OCI-LY1 (cell line): ENCODE measurements at regions not wholly inside any gene's neighbourhood (a gene's known extent, or its start where the extent isn't known, plus 50 kb on each side); places are given as distances from the start of the nearest gene placed in this dataset.

Experiments
- H2AFZ ChIP-seq: fragments of 200-600 bp; sonication (generic), shearing (Covaris generic); 2 replicates; pipeline ENCODE4 v1.6.0; 2014; ENCODE audit warnings: antibody characterized with exemption, mild to moderate bottlenecking, low read length
- H3F3A ChIP-seq: fragments of 200-600 bp; sonication (generic), shearing (Covaris generic); 2 replicates; pipeline ENCODE4 v1.6.0; 2014; ENCODE audit warnings: mild to moderate bottlenecking, antibody characterized with exemption, low read length, moderate library complexity; ENCODE audit not compliant: insufficient read depth
- H3K27ac ChIP-seq: fragments of 200-600 bp; sonication (generic); 2 replicates; pipeline ENCODE4 v1.5.1; 2014; ENCODE audit warnings: low read length, mixed run types, mild to moderate bottlenecking, low read depth; ENCODE audit not compliant: poor library complexity, severe bottlenecking
- H3K27me3 ChIP-seq: fragments of 200-600 bp; sonication (generic); 2 replicates; pipeline ENCODE4 v1.6.0; 2014; ENCODE audit warnings: antibody characterized with exemption, mild to moderate bottlenecking, low read length, moderate library complexity; ENCODE audit not compliant: insufficient read depth
- H3K36me3 ChIP-seq: fragments of 200-600 bp; sonication (generic); 2 replicates; pipeline ENCODE4 v1.6.1; 2014; ENCODE audit warnings: mild to moderate bottlenecking, antibody characterized with exemption, low read length, moderate library complexity, mixed read lengths; ENCODE audit not compliant: insufficient read depth
- H3K4me1 ChIP-seq: fragments of 200-600 bp; sonication (generic); 2 replicates; pipeline ENCODE4 v1.5.1; 2014; ENCODE audit warnings: mild to moderate bottlenecking, low read length, moderate library complexity; ENCODE audit not compliant: insufficient read depth, severe bottlenecking
- H3K4me2 ChIP-seq: fragments of 200-600 bp; sonication (generic), shearing (Covaris generic); 2 replicates; pipeline ENCODE4 v1.6.1; 2014; ENCODE audit warnings: low read length
- H3K4me3 ChIP-seq: fragments of 200-600 bp; sonication (generic); 2 replicates; pipeline ENCODE4 v1.5.1; 2014; ENCODE audit warnings: low read length, low read depth, mild to moderate bottlenecking, mixed read lengths; ENCODE audit not compliant: poor library complexity, severe bottlenecking
- H3K79me2 ChIP-seq: fragments of 200-600 bp; shearing (Covaris generic); 2 replicates; pipeline ENCODE4 v1.6.1; 2016; ENCODE audit warnings: mixed run types, low read length, mixed read lengths; ENCODE audit not compliant: insufficient read depth
- H3K9ac ChIP-seq: fragments of 200-600 bp; sonication (generic), shearing (Covaris generic); 2 replicates; pipeline ENCODE4 v1.6.1; 2014; ENCODE audit warnings: mild to moderate bottlenecking, low read length, mixed read lengths
- H3K9me2 ChIP-seq: fragments of 200-600 bp; sonication (generic), shearing (Covaris generic); 2 replicates; pipeline ENCODE4 v1.6.1; 2014; ENCODE audit warnings: low read depth, mild to moderate bottlenecking, low read length, mixed read lengths
- H3K9me3 ChIP-seq: fragments of 200-600 bp; shearing (Covaris generic); 2 replicates; pipeline ENCODE4 v1.6.1; 2014; ENCODE audit warnings: low read length, mixed read lengths
- H4K20me1 ChIP-seq: fragments of 200-600 bp; sonication (generic), shearing (Covaris generic); 2 replicates; pipeline ENCODE4 v1.6.0; 2016; ENCODE audit warnings: mild to moderate bottlenecking, low read length; ENCODE audit not compliant: insufficient read depth
- EZH2 ChIP-seq: fragments of 200-600 bp; sonication (generic), shearing (Covaris generic); IDR thresholded peaks from 2 replicates; pipeline ENCODE4 v1.8.0; 2017; ENCODE audit warnings: borderline replicate concordance, mixed run types, mild to moderate bottlenecking, antibody characterized with exemption, low read length, moderate library complexity, mixed read lengths
- TF ChIP-seq, protein P1 (sequence below): fragments of 200-600 bp; sonication (generic), shearing (Covaris generic); IDR thresholded peaks from 2 replicates; pipeline ENCODE4 v1.5.1; 2017; ENCODE audit warnings: mild to moderate bottlenecking, antibody characterized with exemption, low read length, moderate library complexity, mixed read lengths

DNA sequence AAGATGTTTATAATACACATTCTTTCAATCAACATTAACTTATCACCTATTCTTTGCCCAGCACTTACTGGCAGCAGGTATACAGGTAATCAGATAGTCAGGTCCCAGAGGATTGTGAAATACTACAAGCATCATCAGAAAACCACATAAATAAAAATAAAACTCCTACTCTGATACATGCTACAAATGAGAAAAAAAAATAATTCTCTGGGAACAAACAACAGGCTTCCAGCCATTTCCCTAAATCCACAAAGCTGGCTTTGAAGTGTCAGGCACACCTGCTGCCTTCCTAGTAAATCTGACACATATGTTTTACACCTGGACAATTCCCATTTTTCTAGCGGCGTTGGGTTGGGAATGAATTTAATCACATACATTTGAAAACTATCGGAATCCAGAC, 384.5 kb upstream of the CDH4 start:
- Histone ChIP-seq H3K9me2 (no peaks in the 10 kb centered on the region), H3F3A (no peaks in the 10 kb centered on the region), H3K4me1 (no peaks in the 10 kb centered on the region), H3K4me3 (no peak overlapping the region), H3K4me2 (no peak overlapping the region), H3K9me3 (no peaks in the 10 kb centered on the region), H2AFZ (no peak overlapping the region), H3K36me3 (no peaks in the 10 kb centered on the region), H3K9ac (no peak overlapping the region), H3K79me2 (no peaks in the 10 kb centered on the region), H4K20me1 (no peaks in the 10 kb centered on the region), H3K27me3 (no peaks in the 10 kb centered on the region), H3K27ac (no peak overlapping the region)
- TF ChIP-seq, protein P1, sequence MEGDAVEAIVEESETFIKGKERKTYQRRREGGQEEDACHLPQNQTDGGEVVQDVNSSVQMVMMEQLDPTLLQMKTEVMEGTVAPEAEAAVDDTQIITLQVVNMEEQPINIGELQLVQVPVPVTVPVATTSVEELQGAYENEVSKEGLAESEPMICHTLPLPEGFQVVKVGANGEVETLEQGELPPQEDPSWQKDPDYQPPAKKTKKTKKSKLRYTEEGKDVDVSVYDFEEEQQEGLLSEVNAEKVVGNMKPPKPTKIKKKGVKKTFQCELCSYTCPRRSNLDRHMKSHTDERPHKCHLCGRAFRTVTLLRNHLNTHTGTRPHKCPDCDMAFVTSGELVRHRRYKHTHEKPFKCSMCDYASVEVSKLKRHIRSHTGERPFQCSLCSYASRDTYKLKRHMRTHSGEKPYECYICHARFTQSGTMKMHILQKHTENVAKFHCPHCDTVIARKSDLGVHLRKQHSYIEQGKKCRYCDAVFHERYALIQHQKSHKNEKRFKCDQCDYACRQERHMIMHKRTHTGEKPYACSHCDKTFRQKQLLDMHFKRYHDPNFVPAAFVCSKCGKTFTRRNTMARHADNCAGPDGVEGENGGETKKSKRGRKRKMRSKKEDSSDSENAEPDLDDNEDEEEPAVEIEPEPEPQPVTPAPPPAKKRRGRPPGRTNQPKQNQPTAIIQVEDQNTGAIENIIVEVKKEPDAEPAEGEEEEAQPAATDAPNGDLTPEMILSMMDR, result no peak
- TF ChIP-seq EZH2, result no peak

DNA sequence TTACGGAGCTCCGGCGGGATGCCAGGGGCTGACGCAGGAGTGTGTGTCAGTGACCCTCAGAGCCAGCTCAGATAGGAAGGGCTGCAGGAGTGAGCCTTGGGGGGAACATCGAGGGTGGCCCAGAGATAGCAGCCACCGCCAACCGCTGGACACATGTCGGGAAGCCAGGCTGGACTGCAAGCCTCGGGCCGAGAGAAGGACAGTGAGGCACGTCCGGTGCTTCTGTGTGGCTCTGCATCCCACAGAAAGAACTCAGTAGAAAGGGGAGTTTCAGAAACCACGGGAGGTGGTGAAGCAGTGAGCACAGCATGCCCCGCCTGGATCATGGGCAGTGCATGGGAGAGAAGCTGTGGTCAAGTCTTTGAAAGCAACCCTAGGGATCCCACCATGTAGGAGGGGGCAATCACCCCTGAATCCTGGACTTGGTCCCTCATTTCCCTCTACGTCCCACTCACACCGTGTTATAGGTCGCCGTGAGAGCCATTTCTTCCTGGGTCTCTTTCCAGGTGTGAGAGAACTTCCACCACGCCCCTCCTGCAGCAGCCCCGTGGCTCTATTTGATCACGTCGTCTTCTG, 383.7 kb upstream of the CDH4 start:
- Histone ChIP-seq H3K27ac (no peak overlapping the region), H3K4me1 (no peaks in the 10 kb centered on the region), H3K9me3 (no peaks in the 10 kb centered on the region), H3K27me3 (no peaks in the 10 kb centered on the region), H2AFZ (no peak overlapping the region), H3K36me3 (no peaks in the 10 kb centered on the region), H3F3A (no peaks in the 10 kb centered on the region), H3K79me2 (no peaks in the 10 kb centered on the region), H3K9me2 (no peaks in the 10 kb centered on the region), H4K20me1 (no peaks in the 10 kb centered on the region), H3K4me2 (no peak overlapping the region), H3K9ac (no peak overlapping the region), H3K4me3 (no peak overlapping the region)
- TF ChIP-seq, protein P1, result no peak
- TF ChIP-seq EZH2, result no peak

DNA sequence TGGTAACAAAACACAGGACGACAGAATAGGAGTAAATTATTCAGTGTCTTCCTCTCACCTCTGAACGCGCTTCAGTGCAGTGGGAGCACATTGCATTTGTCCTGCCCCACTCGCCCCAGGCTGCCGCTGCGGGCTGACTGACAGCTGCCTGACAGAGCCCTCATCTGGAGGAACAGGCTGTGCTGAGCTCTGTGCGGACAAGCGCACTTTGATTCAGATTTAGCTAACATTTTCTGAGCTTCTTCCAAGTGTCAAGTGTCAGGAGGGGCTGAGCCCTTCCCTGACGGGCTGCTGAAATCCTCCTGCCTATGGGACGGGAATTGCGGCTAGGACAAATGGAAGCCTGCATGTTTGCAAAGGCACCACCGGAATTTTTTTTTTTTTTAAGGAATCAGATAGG, 383.0 kb upstream of the CDH4 start:
- Histone ChIP-seq H3K9me2 (no peaks in the 10 kb centered on the region), H3F3A (no peaks in the 10 kb centered on the region), H3K4me3 (no peak overlapping the region), H4K20me1 (no peaks in the 10 kb centered on the region), H3K4me1 (no peaks in the 10 kb centered on the region), H3K27ac (no peak overlapping the region), H3K36me3 (no peaks in the 10 kb centered on the region), H3K79me2 (no peaks in the 10 kb centered on the region), H2AFZ (no peak overlapping the region), H3K27me3 (no peaks in the 10 kb centered on the region), H3K4me2 (no peak overlapping the region), H3K9me3 (no peaks in the 10 kb centered on the region), H3K9ac (no peak overlapping the region)
- TF ChIP-seq, protein P1, result no peak
- no peak for TF ChIP-seq EZH2
